ENCODE measurements at regions not wholly inside any gene's neighbourhood (a gene's known extent, or its start where the extent isn't known, plus 50 kb on each side); places are given as distances from the start of the nearest gene placed in this dataset.

- peak; percentile 98 for DNase-seq
Observed at GRCh38 chr5:125409234-125409860, 662.9 kb upstream of the ZNF608 start.

- DNase-seq: peak; percentile 96
Observed at GRCh38 chr5:125409861-125410536, 663.6 kb upstream of the ZNF608 start.

- DNase-seq: peak; percentile 46
Observed at GRCh38 chr5:125410537-125411070, 664.2 kb upstream of the ZNF608 start.

GRCh38 chr5:125411071-125411743 lies 664.8 kb upstream of the ZNF608 start:
- peak; percentile 44 for DNase-seq

- no peak for DNase-seq
Observed at GRCh38 chr5:125411744-125412560, 665.5 kb upstream of the ZNF608 start.

- DNase-seq: peak; percentile 89
Observed at GRCh38 chr5:125412561-125413495, 666.4 kb upstream of the ZNF608 start.

GRCh38 chr5:125413496-125414274 lies 667.2 kb upstream of the ZNF608 start:
- no peak for DNase-seq

GRCh38 chr5:125415126-125415525 lies 668.7 kb upstream of the ZNF608 start:
- no peak for DNase-seq

GRCh38 chr5:125416055-125416454 lies 669.6 kb upstream of the ZNF608 start:
- DNase-seq: no peak

- no peak for DNase-seq
Observed at GRCh38 chr5:125421006-125421405, 674.6 kb upstream of the ZNF608 start.

- DNase-seq: no peak
Observed at GRCh38 chr5:125422342-125422741, 675.9 kb upstream of the ZNF608 start.

- no peak for DNase-seq
Observed at GRCh38 chr5:125424402-125425141, 678.1 kb upstream of the ZNF608 start.

GRCh38 chr5:125429498-125429897 lies 683.1 kb upstream of the ZNF608 start:
- no peak for DNase-seq

- no peak for DNase-seq
Observed at GRCh38 chr5:125433457-125433856, 687.0 kb upstream of the ZNF608 start.

GRCh38 chr5:125439243-125439642 lies 692.8 kb upstream of the ZNF608 start:
- DNase-seq: no peak

- DNase-seq: no peak
Observed at GRCh38 chr5:125440905-125441304, 694.5 kb upstream of the ZNF608 start.

- no peak for DNase-seq
Observed at GRCh38 chr5:125446986-125447385, 700.5 kb upstream of the ZNF608 start.

- no peak for DNase-seq
Observed at GRCh38 chr5:125450771-125451170, 704.3 kb upstream of the ZNF608 start.

- no peak for DNase-seq
Observed at GRCh38 chr5:125451622-125452021, 705.2 kb upstream of the ZNF608 start.

- no peak for DNase-seq
Observed at GRCh38 chr5:125452991-125453390, 706.6 kb upstream of the ZNF608 start.
